BE2C (cell line): ENCODE measurements at regions not wholly inside any gene's neighbourhood (a gene's known extent, or its start where the extent isn't known, plus 50 kb on each side); places are given as distances from the start of the nearest gene placed in this dataset.

Source experiments
- DNase-seq: peaks from one replicate; pipeline ENCODE4 v3.0.0-alpha.2; 2020
- H3K27me3 ChIP-seq: fragments of 250-450 bp; sonication (Bioruptor Pico); 2 replicates; pipeline ENCODE4 v1.5.1; 2020; ENCODE audit warnings: mild to moderate bottlenecking
- H3K36me3 ChIP-seq: fragments of 250-450 bp; sonication (Bioruptor Pico); 2 replicates; pipeline ENCODE4 v1.5.1; 2020; ENCODE audit warnings: mild to moderate bottlenecking
- H3K4me1 ChIP-seq: fragments of 250-450 bp; sonication (Bioruptor Pico); 2 replicates; pipeline ENCODE4 v1.5.1; 2020
- H3K4me3 ChIP-seq: 2 replicates; pipeline ENCODE4 v1.5.1; 2011; ENCODE audit warnings: low read depth, low read length
- H3K9me3 ChIP-seq: fragments of 250-450 bp; sonication (Bioruptor Pico); 2 replicates; pipeline ENCODE4 v1.5.1; 2020
- CTCF ChIP-seq: IDR thresholded peaks from 2 replicates; pipeline ENCODE4 v1.5.1; 2012; ENCODE audit warnings: mild to moderate bottlenecking, low read depth, low read length

- Histone ChIP-seq H3K9me3 (no peaks in the 10 kb centered on the region; the same call in 1 of the 2 replicates), H3K27me3 (no peaks in the 10 kb centered on the region), H3K4me1 (no peaks in the 10 kb centered on the region), H3K36me3 (no peaks in the 10 kb centered on the region), H3K4me3 (no peak overlapping the region)
- DNase-seq, result no peak
- no peak for TF ChIP-seq CTCF
Observed at GRCh38 chr2:217273162-217273561, 413.3 kb upstream of the TNP1 start.

- TF ChIP-seq CTCF, result no peak
- Histone ChIP-seq H3K9me3 (no peaks in the 10 kb centered on the region; the same call in 1 of the 2 replicates), H3K4me3 (no peak overlapping the region), H3K36me3 (no peaks in the 10 kb centered on the region), H3K4me1 (no peaks in the 10 kb centered on the region), H3K27me3 (no peaks in the 10 kb centered on the region)
- DNase-seq, result no peak
Observed at GRCh38 chr2:217271813-217272212, 411.9 kb upstream of the TNP1 start.

- Histone ChIP-seq H3K4me3 (no peak overlapping the region), H3K27me3 (no peaks in the 10 kb centered on the region), H3K36me3 (no peaks in the 10 kb centered on the region), H3K9me3 (no peaks in the 10 kb centered on the region; the same call in 1 of the 2 replicates), H3K4me1 (no peaks in the 10 kb centered on the region)
- no peak for TF ChIP-seq CTCF
- no peak for DNase-seq
Observed at GRCh38 chr2:217270485-217271121, 410.7 kb upstream of the TNP1 start.

- Histone ChIP-seq H3K9me3 (no peaks in the 10 kb centered on the region; the same call in 1 of the 2 replicates), H3K36me3 (no peaks in the 10 kb centered on the region), H3K4me1 (no peaks in the 10 kb centered on the region), H3K4me3 (no peak overlapping the region), H3K27me3 (no peaks in the 10 kb centered on the region)
- DNase-seq, result no peak
- no peak for TF ChIP-seq CTCF
Observed at GRCh38 chr2:217269701-217270484, 410.0 kb upstream of the TNP1 start.

GRCh38 chr2:217268978-217269377 lies 409.1 kb upstream of the TNP1 start:
- Histone ChIP-seq H3K27me3 (no peaks in the 10 kb centered on the region), H3K36me3 (no peaks in the 10 kb centered on the region)
- no peak for TF ChIP-seq CTCF

GRCh38 chr2:217267758-217268157 lies 407.9 kb upstream of the TNP1 start:
- Histone ChIP-seq H3K27me3 (no peaks in the 10 kb centered on the region), H3K9me3 (no peaks in the 10 kb centered on the region; the same call in 1 of the 2 replicates), H3K4me3 (no peak overlapping the region), H3K36me3 (no peaks in the 10 kb centered on the region), H3K4me1 (no peaks in the 10 kb centered on the region)
- TF ChIP-seq CTCF, result no peak
- no peak for DNase-seq

More at GRCh38 chr2:217268978-217269377, 409.1 kb upstream of the TNP1 start:
- Histone ChIP-seq H3K4me3 (no peak overlapping the region), H3K9me3 (no peaks in the 10 kb centered on the region; the same call in 1 of the 2 replicates), H3K4me1 (no peaks in the 10 kb centered on the region)
- DNase-seq, result no peak
